ENCODE measurements at regions not wholly inside any gene's neighbourhood (a gene's known extent, or its start where the extent isn't known, plus 50 kb on each side); places are given as distances from the start of the nearest gene placed in this dataset.

DNA sequence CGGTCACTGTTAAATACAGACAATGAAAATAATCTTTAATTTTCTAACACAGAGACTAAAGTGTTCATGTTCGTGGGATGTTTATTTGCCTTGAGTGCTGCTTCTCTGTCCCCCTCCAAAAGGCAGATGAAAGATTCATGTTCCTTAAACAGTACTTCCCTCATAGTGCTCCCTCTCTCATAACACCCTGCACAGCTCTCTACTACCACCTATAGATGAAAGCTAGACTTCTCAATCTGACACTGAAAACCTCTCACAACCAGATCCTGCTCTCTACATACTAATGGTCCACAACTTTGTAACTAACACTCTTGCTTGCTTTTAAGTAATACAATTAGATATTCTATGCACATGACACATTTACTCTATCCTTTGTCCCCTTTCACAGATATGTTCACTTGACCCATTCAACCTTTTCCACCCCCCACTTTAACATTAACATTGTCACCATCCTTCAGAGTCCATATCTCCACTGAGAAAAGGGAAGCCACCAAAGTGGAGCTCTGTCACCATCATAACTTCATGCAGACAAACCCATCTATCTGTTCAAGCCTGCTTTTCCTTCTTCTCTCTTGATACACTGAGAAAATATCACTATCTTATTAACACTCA is 266.4 kb upstream of the USP15 start:
- TF ChIP-seq ZZZ3 (IDR thresholded peaks at IDR 0.05) = no peak
- no peak for TF ChIP-seq SMAD4 (CRISPR knock-in tag; conservative IDR thresholded peaks at IDR 0.05)
- TF ChIP-seq RFX5 (IDR thresholded peaks at IDR 0.05; ENCODE audit: low read depth, low read length) = no peak
- TF ChIP-seq SP1 (CRISPR knock-in tag; IDR thresholded peaks at IDR 0.05) = no peak
- TF ChIP-seq ZNF589 (CRISPR knock-in tag; IDR thresholded peaks at IDR 0.05; ENCODE audit: low read depth) = no peak
- no peak for TF ChIP-seq ATF6 (CRISPR knock-in tag; IDR thresholded peaks at IDR 0.05)
- no peak for TF ChIP-seq RCOR1 (IDR thresholded peaks at IDR 0.05; ENCODE audit: borderline replicate concordance in 1 of 2, low read depth in 2 of 2, low read length in 2 of 2)
- no peak for TF ChIP-seq TFAP4 (CRISPR knock-in tag; IDR thresholded peaks at IDR 0.05; ENCODE audit: borderline replicate concordance)
- no peak for TF ChIP-seq EZH2 (IDR thresholded peaks at IDR 0.05; ENCODE audit: borderline replicate concordance, low read depth, low read length)
- no peak for TF ChIP-seq NCOA2 (IDR thresholded peaks at IDR 0.05; ENCODE audit: partially characterized antibody in 2 of 2)

All from K562 (cell line).